ENCODE measurements at regions not wholly inside any gene's neighbourhood (a gene's known extent, or its start where the extent isn't known, plus 50 kb on each side); places are given as distances from the start of the nearest gene placed in this dataset.

GRCh38 chrX:7446815-7447214, 298.9 kb upstream of the PUDP start:
- Histone ChIP-seq H3K4me3 (ENCODE audit: low read depth, low read length) (no peak overlapping the region), H3K27me3 (ENCODE audit: control insufficient read depth, insufficient read depth, low read length) (no peaks in the 10 kb centered on the region), H3K36me3 (ENCODE audit: control insufficient read depth, insufficient read depth, low read length) (no peaks in the 10 kb centered on the region)
- ChIA-PET POLR2A (interaction anchor here (0.5 kb wide), 1 partner anchor 95 kb away, joined by 5 read pairs; no protein-coding TSS in a partner anchor), CTCF (interaction anchor here (0.6 kb wide), 1 partner anchor 292 kb away, joined by 3 read pairs; no protein-coding TSS in a partner anchor)
- no peak for TF ChIP-seq CTCF (IDR thresholded peaks at IDR 0.05; ENCODE audit: insufficient read depth, low read depth, low read length)
- no peak for DNase-seq (ENCODE audit: low read depth)

- Histone ChIP-seq H3K4me3 (ENCODE audit: low read depth, low read length) (no peak overlapping the region), H3K27me3 (ENCODE audit: control insufficient read depth, insufficient read depth, low read length) (no peaks in the 10 kb centered on the region), H3K36me3 (ENCODE audit: control insufficient read depth, insufficient read depth, low read length) (no peaks in the 10 kb centered on the region)
- POLR2A ChIA-PET = no interaction called here
- CTCF ChIA-PET = no interaction called here
- DNase-seq (ENCODE audit: low read depth) = no peak
- no peak for TF ChIP-seq CTCF (IDR thresholded peaks at IDR 0.05; ENCODE audit: insufficient read depth, low read depth, low read length)
Measured at GRCh38 chrX:7444967-7445366, 297.0 kb upstream of the PUDP start.

- Histone ChIP-seq H3K4me3 (ENCODE audit: low read depth, low read length) (no peak overlapping the region), H3K36me3 (ENCODE audit: control insufficient read depth, insufficient read depth, low read length) (no peaks in the 10 kb centered on the region), H3K27me3 (ENCODE audit: control insufficient read depth, insufficient read depth, low read length) (no peaks in the 10 kb centered on the region)
- ChIA-PET POLR2A (no interaction called here), CTCF (interaction anchor here (0.7 kb wide), 1 partner anchor 110 kb away, joined by 3 read pairs; no protein-coding TSS in a partner anchor)
- no peak for TF ChIP-seq CTCF (IDR thresholded peaks at IDR 0.05; ENCODE audit: insufficient read depth, low read depth, low read length)
- no peak for DNase-seq (ENCODE audit: low read depth)
Measured at GRCh38 chrX:7441586-7441985, 293.6 kb upstream of the PUDP start.

- ChIA-PET POLR2A (interaction anchor here (0.7 kb wide), 1 partner anchor 127 kb away, joined by 3 read pairs; no protein-coding TSS in a partner anchor), CTCF (no interaction called here)
- no peak overlapping the region for H3K4me3 ChIP-seq (ENCODE audit: low read depth, low read length)
- no peak for DNase-seq (ENCODE audit: low read depth)
- H3K27me3 ChIP-seq (ENCODE audit: control insufficient read depth, insufficient read depth, low read length) = no peaks in the 10 kb centered on the region
- no peak for TF ChIP-seq CTCF (IDR thresholded peaks at IDR 0.05; ENCODE audit: insufficient read depth, low read depth, low read length)
- H3K36me3 ChIP-seq (ENCODE audit: control insufficient read depth, insufficient read depth, low read length) = no peaks in the 10 kb centered on the region
Measured at GRCh38 chrX:7435822-7436221, 287.9 kb upstream of the PUDP start.

- Histone ChIP-seq H3K4me3 (ENCODE audit: low read depth, low read length) (no peak overlapping the region), H3K36me3 (ENCODE audit: control insufficient read depth, insufficient read depth, low read length) (no peaks in the 10 kb centered on the region), H3K27me3 (ENCODE audit: control insufficient read depth, insufficient read depth, low read length) (no peaks in the 10 kb centered on the region)
- DNase-seq (ENCODE audit: low read depth) = no peak
- ChIA-PET CTCF (no interaction called here), POLR2A (no interaction called here)
- no peak for TF ChIP-seq CTCF (IDR thresholded peaks at IDR 0.05; ENCODE audit: insufficient read depth, low read depth, low read length)
Measured at GRCh38 chrX:7432901-7433300, 284.9 kb upstream of the PUDP start.

Data from BJ (cell line).